BLaER1 treated with 17β-estradiol and CSF1 and Interleukin-3, amounts not matched to agents 10 nM and 100 nM (cell line): ENCODE measurements at regions not wholly inside any gene's neighbourhood (a gene's known extent, or its start where the extent isn't known, plus 50 kb on each side); places are given as distances from the start of the nearest gene placed in this dataset.

ENCODE experiments used
- H3K27ac ChIP-seq, 11 experiments: shearing (Covaris generic); formaldehyde crosslinking; 2 replicates each; pipeline ENCODE4 v1.8.1; 2022
- H3K27me3 ChIP-seq, 11 experiments: shearing (Covaris generic); formaldehyde crosslinking; 2 replicates each; pipeline ENCODE4 v1.8.1; 2022
- H3K36me3 ChIP-seq, 11 experiments: shearing (Covaris generic); formaldehyde crosslinking; 2 replicates each; pipeline ENCODE4 v1.8.1; 2022
- H3K4me1 ChIP-seq, 10 experiments: shearing (Covaris generic); formaldehyde crosslinking; 2 replicates each; pipeline ENCODE4 v1.8.1; 2022
- H3K4me2 ChIP-seq, 11 experiments: shearing (Covaris generic); formaldehyde crosslinking; 2 replicates each; pipeline ENCODE4 v1.8.1; 2022
- H3K4me3 ChIP-seq, 10 experiments: shearing (Covaris generic); formaldehyde crosslinking; 2 replicates each; pipeline ENCODE4 v1.8.1; 2022
- H3K9ac ChIP-seq, 11 experiments: shearing (Covaris generic); formaldehyde crosslinking; 2 replicates each; pipeline ENCODE4 v1.8.1; 2022
- H3K9me3 ChIP-seq, 11 experiments: shearing (Covaris generic); formaldehyde crosslinking; replicated peaks in 1 of 11; 2 replicates each; pipeline ENCODE4 v1.8.1; 2022
- H4K20me1 ChIP-seq, 11 experiments: shearing (Covaris generic); formaldehyde crosslinking; 2 replicates each; pipeline ENCODE4 v1.8.1; 2022
- Cebpa-rat ChIP-seq, 11 experiments: shearing (Covaris generic); IDR thresholded peaks; 2 replicates each; pipeline ENCODE4 v1.8.1; 2022

DNA sequence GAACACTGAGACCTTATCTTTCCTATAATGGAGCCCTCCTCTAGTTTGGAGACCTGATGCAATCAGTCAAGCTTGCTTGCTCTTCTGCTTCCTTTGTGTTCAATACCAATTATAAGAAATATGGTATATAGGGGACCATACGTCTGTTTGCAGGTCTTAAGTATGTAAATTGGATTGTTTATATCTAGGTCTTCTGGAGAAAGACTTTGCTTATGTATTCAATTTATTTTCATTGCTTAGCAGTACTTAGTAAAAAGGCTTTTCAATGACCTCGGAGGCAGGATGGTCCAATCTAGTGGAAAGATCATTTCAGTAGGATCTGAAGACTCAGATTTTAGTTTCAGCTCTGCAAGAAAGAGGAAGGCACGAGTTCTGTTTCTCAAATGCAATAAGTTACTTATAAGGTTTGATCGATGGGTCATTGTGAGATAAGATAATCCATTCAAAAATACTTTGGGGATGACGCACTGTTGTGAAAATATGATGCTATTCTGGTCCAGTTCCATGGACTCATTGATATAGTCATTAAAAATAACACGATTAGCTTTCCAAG is 571.6 kb downstream of the SH2D4B start:
- Histone ChIP-seq H3K9ac (no peak overlapping the region), H3K4me3 (no peak overlapping the region)

DNA sequence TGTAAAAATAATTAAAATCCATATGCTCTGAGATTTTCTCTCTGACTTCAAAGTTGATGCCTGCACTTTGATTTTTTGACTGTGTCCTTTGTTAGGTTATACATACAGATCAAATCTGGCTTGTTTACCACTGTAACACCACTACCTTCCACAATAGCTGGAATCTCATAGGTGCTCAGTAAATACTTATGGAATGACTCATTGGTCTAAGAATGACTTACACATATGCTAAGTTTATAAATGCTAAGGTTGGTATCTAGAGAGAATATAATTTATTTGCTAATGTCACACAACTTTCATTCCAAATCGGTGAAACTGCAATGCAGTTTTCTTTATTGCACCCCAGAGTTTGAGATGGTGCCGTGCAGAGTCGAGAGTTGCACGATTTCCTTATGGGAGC is 578.5 kb downstream of the SH2D4B start:
- no peak for TF ChIP-seq Cebpa-rat (IDR thresholded peaks at IDR 0.05)
- H3K36me3 ChIP-seq, result no peaks in the 10 kb centered on the region
- H3K4me1 ChIP-seq, result no peaks in the 10 kb centered on the region
- H3K9ac ChIP-seq, result no peak overlapping the region
- no peaks in the 10 kb centered on the region for H4K20me1 ChIP-seq
- H3K9me3 ChIP-seq, result no peaks in the 10 kb centered on the region
- no peak overlapping the region for H3K4me3 ChIP-seq
- no peak overlapping the region for H3K27ac ChIP-seq
- H3K4me2 ChIP-seq, result no peak overlapping the region
- H3K27me3 ChIP-seq, result no peaks in the 10 kb centered on the region

More for the DNA sequence above, 571.6 kb downstream of the SH2D4B start:
- H3K36me3 ChIP-seq, result no peaks in the 10 kb centered on the region
- TF ChIP-seq Cebpa-rat (IDR thresholded peaks at IDR 0.05), result no peak
- H3K27me3 ChIP-seq, result no peaks in the 10 kb centered on the region
- no peak overlapping the region for H3K4me2 ChIP-seq
- H3K9me3 ChIP-seq, result no peaks in the 10 kb centered on the region
- H3K4me1 ChIP-seq, result peaks cover 0 to 7% (median 0%) of the 10 kb centered on the region in 10 experiments; a peak in 4 of 20 replicates
- H4K20me1 ChIP-seq, result no peaks in the 10 kb centered on the region
- H3K27ac ChIP-seq, result no peak overlapping the region; a peak in 1 of 22 replicates

DNA sequence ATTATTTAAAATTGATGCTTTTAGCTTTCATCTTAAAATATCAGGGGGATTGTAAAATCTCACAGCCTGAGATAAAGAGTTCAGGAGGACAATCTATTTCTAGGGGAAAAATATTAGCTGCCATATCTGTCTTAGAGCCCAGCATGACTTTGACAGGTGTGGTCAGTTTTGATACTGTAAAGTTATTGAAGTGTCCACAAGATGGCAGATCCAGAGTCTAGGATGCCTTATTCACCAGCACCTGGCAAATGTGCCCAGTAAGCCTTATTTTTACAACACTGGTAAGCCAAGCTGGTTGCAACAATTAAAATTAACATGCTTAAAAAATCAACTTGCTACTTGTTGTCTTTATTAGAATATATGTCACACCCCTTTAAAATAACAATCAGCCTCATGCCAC is 579.3 kb downstream of the SH2D4B start:
- TF ChIP-seq Cebpa-rat (IDR thresholded peaks at IDR 0.05), result no peak
- Histone ChIP-seq H3K9ac (no peak overlapping the region), H3K27ac (no peak overlapping the region), H3K27me3 (no peaks in the 10 kb centered on the region), H3K4me1 (no peaks in the 10 kb centered on the region), H3K4me2 (no peak overlapping the region), H3K36me3 (no peaks in the 10 kb centered on the region), H4K20me1 (no peaks in the 10 kb centered on the region), H3K9me3 (no peaks in the 10 kb centered on the region), H3K4me3 (no peak overlapping the region)

DNA sequence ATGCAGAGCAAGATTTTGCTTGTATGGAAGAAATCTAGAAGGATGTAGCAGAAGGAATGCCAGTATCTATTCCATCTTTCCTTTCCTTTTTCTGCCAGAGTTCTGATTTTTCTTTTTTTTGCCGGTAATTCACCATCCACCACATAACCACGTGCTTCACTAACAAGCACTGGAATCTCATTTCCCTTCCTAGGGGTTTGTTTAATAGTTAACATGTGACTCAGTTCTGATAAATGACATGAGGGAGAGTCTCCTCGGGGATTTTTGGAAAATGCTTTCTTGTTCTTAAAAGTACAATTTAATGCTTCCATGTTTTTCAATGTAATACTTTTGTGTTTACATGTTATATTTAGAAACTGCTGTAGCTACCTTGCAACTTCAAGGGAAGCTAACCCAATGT is 590.2 kb downstream of the SH2D4B start:
- Histone ChIP-seq H3K27ac (no peak overlapping the region), H3K4me3 (no peak overlapping the region), H3K9me3 (no peaks in the 10 kb centered on the region), H3K27me3 (no peaks in the 10 kb centered on the region), H4K20me1 (no peaks in the 10 kb centered on the region), H3K4me1 (no peaks in the 10 kb centered on the region), H3K36me3 (no peaks in the 10 kb centered on the region), H3K4me2 (no peak overlapping the region), H3K9ac (no peak overlapping the region)
- TF ChIP-seq Cebpa-rat (IDR thresholded peaks at IDR 0.05), result no peak

DNA sequence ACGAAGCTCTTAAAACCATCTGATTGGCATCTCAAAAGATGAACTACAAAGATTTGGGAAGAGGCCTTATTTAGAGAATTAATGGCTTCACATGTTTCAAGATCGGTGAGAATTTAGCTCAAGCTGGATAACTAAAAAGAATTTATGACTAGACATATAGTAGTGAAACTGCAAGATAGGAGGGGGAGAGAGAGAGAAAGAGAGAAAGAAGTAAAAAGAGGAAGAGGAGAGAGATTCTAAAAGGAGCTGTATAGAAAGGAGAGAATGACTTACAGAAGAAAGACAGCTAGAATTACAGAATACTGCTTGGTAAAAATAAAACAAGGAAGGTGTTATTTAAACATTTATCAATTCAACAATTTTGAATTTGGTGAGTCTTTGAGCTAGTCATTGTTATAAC is 592.3 kb downstream of the SH2D4B start:
- H3K27me3 ChIP-seq, result no peaks in the 10 kb centered on the region
- no peak overlapping the region for H3K9ac ChIP-seq
- H3K4me1 ChIP-seq, result no peaks in the 10 kb centered on the region
- H3K27ac ChIP-seq, result no peak overlapping the region
- no peaks in the 10 kb centered on the region for H3K9me3 ChIP-seq
- no peaks in the 10 kb centered on the region for H3K36me3 ChIP-seq
- no peak overlapping the region for H3K4me3 ChIP-seq
- no peak for TF ChIP-seq Cebpa-rat (IDR thresholded peaks at IDR 0.05)
- H3K4me2 ChIP-seq, result no peak overlapping the region
- H4K20me1 ChIP-seq, result no peaks in the 10 kb centered on the region

DNA sequence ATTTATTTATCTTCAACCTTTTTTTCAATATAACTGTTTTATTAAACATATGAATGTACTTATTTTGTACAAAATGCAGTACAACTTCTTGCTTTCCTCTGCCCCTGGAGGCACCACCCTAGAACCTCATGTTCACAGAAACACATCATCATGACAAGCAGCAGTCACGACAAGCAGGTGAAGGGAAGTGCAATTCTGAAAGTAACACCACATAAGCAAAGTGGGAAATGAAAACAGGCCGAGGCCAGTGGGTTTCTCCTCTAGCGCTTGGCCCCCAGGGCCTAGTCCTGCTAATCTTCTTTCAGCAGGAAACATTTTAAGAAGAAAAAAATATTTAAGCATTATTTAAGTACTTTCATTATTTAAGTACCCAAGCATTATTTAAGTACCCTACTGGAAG is 598.1 kb downstream of the SH2D4B start:
- Histone ChIP-seq H3K27ac (no peak overlapping the region), H4K20me1 (no peaks in the 10 kb centered on the region), H3K27me3 (no peaks in the 10 kb centered on the region), H3K9ac (no peak overlapping the region), H3K4me2 (no peak overlapping the region), H3K36me3 (no peaks in the 10 kb centered on the region), H3K9me3 (peaks cover 0 to 10% (median 0%) of the 10 kb centered on the region in 11 experiments; a peak in 3 of 22 replicates), H3K4me3 (no peak overlapping the region), H3K4me1 (no peaks in the 10 kb centered on the region; a peak in 1 of 20 replicates)
- TF ChIP-seq Cebpa-rat (IDR thresholded peaks at IDR 0.05), result no peak

DNA sequence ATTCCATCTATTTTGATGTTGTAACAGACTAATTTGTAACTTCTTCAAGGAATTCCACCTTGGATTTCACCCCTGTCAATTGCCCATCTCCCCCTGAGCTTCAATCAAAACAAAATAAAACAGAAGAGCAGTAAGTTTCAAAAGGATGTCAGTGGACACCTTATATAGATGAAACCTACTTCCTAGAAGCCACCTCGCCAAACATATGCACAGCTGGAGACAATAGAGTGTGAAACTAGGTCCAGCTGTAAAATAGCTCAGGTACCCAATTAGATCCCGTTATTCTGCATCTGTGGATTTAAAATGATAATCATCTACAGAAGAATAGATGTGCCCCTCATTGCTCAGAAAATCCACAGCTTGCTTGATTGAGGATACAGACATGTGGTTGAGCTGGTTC is 598.6 kb downstream of the SH2D4B start:
- Histone ChIP-seq H3K4me3 (no peak overlapping the region), H4K20me1 (no peaks in the 10 kb centered on the region), H3K9ac (no peak overlapping the region), H3K27me3 (no peaks in the 10 kb centered on the region), H3K36me3 (no peaks in the 10 kb centered on the region), H3K4me1 (no peaks in the 10 kb centered on the region; a peak in 1 of 20 replicates), H3K4me2 (no peak overlapping the region), H3K9me3 (peaks cover 0 to 10% (median 0%) of the 10 kb centered on the region in 11 experiments; a peak in 3 of 22 replicates), H3K27ac (no peak overlapping the region)
- TF ChIP-seq Cebpa-rat (IDR thresholded peaks at IDR 0.05), result no peak

DNA sequence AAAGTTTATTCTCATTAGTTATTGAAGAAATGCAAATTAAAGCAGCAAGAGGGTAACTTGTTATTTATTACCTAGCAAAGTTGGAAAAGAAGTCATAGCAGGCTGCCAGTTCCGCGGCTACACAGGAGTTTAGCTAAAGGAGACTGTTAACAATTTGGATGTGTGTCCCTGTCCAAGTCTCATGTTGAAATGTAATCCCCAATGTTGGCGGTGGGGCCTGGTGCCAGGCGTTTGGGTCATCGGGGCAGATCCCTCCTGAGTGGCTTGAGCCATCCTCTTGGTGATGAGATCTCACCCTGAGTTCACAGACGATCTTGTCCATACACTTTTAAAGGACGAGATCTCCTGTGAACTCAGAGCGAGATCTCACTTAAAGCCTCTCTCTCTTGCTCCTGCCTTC is 608.3 kb downstream of the SH2D4B start:
- H3K27ac ChIP-seq, result no peak overlapping the region
- TF ChIP-seq Cebpa-rat (IDR thresholded peaks at IDR 0.05), result no peak

DNA sequence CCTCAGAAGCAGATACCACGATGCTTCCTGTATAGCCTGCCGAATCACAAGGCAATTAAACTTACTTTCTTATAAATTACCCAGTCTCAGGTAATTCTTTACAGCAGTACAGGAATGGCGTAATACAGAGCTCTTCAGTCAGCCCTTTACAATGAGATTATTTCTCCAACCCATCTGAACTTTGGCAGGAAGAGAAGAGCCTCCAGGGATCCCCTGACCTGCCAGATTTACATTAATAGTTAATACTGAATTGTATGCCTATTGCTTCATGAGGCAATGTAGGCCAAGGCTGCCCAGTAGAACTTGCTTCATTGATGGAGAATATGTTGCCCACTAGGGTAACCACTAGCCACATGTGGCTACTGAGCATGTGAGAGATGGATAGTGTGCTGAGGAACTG is 608.7 kb downstream of the SH2D4B start:
- H3K4me3 ChIP-seq, result no peak overlapping the region
- H3K4me2 ChIP-seq, result no peak overlapping the region
- no peak overlapping the region for H3K27ac ChIP-seq
- TF ChIP-seq Cebpa-rat (IDR thresholded peaks at IDR 0.05), result no peak
- no peaks in the 10 kb centered on the region for H3K36me3 ChIP-seq
- peaks cover 0 to 6% (median 0%) of the 10 kb centered on the region in 10 experiments; a peak in 1 of 20 replicates for H3K4me1 ChIP-seq
- no peaks in the 10 kb centered on the region for H3K9me3 ChIP-seq
- H4K20me1 ChIP-seq, result no peaks in the 10 kb centered on the region
- no peaks in the 10 kb centered on the region for H3K27me3 ChIP-seq
- no peak overlapping the region for H3K9ac ChIP-seq

More for the DNA sequence above, 608.3 kb downstream of the SH2D4B start:
- H3K36me3 ChIP-seq, result no peaks in the 10 kb centered on the region
- no peaks in the 10 kb centered on the region for H4K20me1 ChIP-seq
- peaks cover 0 to 6% (median 0%) of the 10 kb centered on the region in 10 experiments; a peak in 1 of 20 replicates for H3K4me1 ChIP-seq
- no peaks in the 10 kb centered on the region for H3K9me3 ChIP-seq
- H3K4me3 ChIP-seq, result no peak overlapping the region
- H3K9ac ChIP-seq, result no peak overlapping the region
- no peak overlapping the region for H3K4me2 ChIP-seq
- no peaks in the 10 kb centered on the region for H3K27me3 ChIP-seq

DNA sequence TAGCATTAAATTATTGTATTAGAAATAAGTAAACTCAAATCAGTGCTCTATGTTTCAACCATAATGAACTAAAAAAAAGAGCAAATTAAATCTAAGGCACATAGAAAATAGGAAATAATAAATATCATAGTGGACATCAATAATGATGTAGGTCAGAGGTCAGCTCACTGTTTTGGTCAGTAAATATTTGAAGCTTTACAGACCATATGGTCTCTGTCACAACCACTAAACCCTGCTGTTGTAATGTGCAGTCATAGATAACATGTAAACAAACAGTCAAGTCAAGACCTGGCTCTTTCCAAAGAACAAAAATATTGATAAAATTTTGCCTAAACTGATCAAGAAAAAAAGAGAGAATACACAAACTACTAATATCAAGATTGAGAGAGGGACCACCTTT is 615.0 kb downstream of the SH2D4B start:
- H3K27me3 ChIP-seq, result no peaks in the 10 kb centered on the region
- H4K20me1 ChIP-seq, result no peaks in the 10 kb centered on the region
- H3K4me3 ChIP-seq, result no peak overlapping the region
- no peaks in the 10 kb centered on the region for H3K9me3 ChIP-seq
- peaks cover 0 to 6% (median 0%) of the 10 kb centered on the region in 10 experiments; a peak in 1 of 20 replicates for H3K4me1 ChIP-seq
- no peak overlapping the region for H3K4me2 ChIP-seq
- TF ChIP-seq Cebpa-rat (IDR thresholded peaks at IDR 0.05), result no peak
- no peak overlapping the region for H3K27ac ChIP-seq
- H3K9ac ChIP-seq, result no peak overlapping the region
- no peaks in the 10 kb centered on the region for H3K36me3 ChIP-seq
